ENCODE measurements at regions not wholly inside any gene's neighbourhood (a gene's known extent, or its start where the extent isn't known, plus 50 kb on each side); places are given as distances from the start of the nearest gene placed in this dataset.

GRCh38 chr13:68810660-68811059, 1297.0 kb upstream of the ATXN8OS start:
- H3K9me3 ChIP-seq (ENCODE audit: control insufficient read depth, low read length), result no peaks in the 10 kb centered on the region
- H3K27me3 ChIP-seq (ENCODE audit: control insufficient read depth, insufficient read depth, low read length, poor library complexity, severe bottlenecking), result no peaks in the 10 kb centered on the region
- H3K4me3 ChIP-seq (ENCODE audit: insufficient read depth, low read depth, low read length), result no peak overlapping the region
- no peaks in the 10 kb centered on the region for H3K4me1 ChIP-seq (ENCODE audit: control insufficient read depth, insufficient read depth, low read length)
- no peak overlapping the region for H3K27ac ChIP-seq (ENCODE audit: insufficient read depth, low read depth, low read length, poor library complexity, severe bottlenecking)
- no peaks in the 10 kb centered on the region for H3K36me3 ChIP-seq (ENCODE audit: control insufficient read depth, insufficient read depth, low read length)
- WGBS, 2 experiments, result no CpG with 5 or more reads among the region's 1 CpG

DNA sequence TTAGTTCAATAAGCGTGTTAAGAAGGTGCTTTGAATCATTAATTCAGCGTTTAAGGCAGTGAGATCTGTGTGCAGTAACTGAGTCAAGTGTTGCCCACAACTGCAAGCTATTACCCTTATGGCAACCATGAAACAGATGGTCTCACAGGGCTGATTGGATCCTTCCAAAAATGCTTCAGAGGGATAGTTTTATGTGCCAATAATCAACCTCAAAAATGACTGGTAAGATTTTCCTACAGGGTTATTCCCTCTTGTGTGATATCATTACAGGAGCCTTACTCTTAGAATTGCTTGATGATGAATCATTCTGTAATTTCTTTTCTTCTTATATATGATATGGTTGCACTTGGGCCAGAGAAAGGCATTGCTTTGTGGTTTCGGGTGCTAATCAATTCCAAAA, 1299.2 kb upstream of the ATXN8OS start:
- WGBS, 2 experiments, result 92% methylated on average over 2 to 3 of the region's 3 CpGs
- Histone ChIP-seq H3K36me3 (ENCODE audit: control insufficient read depth, insufficient read depth, low read length) (no peaks in the 10 kb centered on the region), H3K4me3 (ENCODE audit: insufficient read depth, low read depth, low read length) (no peak overlapping the region), H3K9me3 (ENCODE audit: control insufficient read depth, low read length) (no peaks in the 10 kb centered on the region), H3K4me1 (ENCODE audit: control insufficient read depth, insufficient read depth, low read length) (no peaks in the 10 kb centered on the region), H3K27me3 (ENCODE audit: control insufficient read depth, insufficient read depth, low read length, poor library complexity, severe bottlenecking) (no peaks in the 10 kb centered on the region), H3K27ac (ENCODE audit: insufficient read depth, low read depth, low read length, poor library complexity, severe bottlenecking) (no peak overlapping the region)

DNA sequence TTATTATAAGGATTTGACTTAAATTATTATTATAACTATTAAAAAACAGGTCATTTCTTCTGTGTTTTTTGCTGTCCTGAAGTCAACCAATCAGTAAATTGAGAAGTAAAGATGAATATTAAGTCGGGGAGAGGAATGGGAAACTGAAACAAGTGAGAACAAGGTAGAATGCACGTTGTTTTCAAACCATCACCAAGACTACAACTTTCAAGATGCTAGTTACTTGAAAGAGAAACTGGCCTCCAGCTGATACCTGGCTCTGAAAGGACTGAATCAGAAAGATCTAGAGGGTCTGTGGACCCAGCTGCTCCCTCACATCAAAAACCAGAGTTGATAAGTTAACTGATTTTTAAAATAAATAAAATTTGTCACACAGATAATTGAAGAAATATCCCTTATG, 1301.5 kb upstream of the ATXN8OS start:
- 76 to 94% methylated on average over 2 of the region's 2 CpGs for WGBS, 2 experiments
- Histone ChIP-seq H3K27ac (ENCODE audit: insufficient read depth, low read depth, low read length, poor library complexity, severe bottlenecking) (no peak overlapping the region), H3K9me3 (ENCODE audit: control insufficient read depth, low read length) (no peaks in the 10 kb centered on the region)

DNA sequence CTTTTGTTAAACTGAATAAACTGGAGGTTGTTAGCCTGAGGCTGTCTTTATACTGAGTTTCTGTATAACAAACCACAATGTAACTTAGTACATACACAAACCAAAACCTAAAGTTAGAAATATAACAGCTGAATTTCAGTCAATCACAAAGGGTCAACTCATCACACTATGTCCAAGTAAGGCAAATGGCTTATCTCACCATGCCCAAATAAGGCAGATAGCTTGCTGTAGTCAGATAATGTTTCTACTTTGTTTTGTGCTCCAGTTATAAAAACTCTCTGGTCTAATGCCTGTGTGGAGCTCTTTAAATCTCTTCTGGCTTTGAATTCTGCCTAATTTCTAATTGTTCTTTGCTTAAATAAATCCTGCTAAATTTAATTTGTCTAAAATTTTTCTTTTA, 1323.4 kb upstream of the ATXN8OS start:
- H3K36me3 ChIP-seq (ENCODE audit: control insufficient read depth, insufficient read depth, low read length), result no peaks in the 10 kb centered on the region
- no peak overlapping the region for H3K4me3 ChIP-seq (ENCODE audit: insufficient read depth, low read depth, low read length)
- H3K27ac ChIP-seq (ENCODE audit: insufficient read depth, low read depth, low read length, poor library complexity, severe bottlenecking), result no peak overlapping the region
- no peaks in the 10 kb centered on the region for H3K27me3 ChIP-seq (ENCODE audit: control insufficient read depth, insufficient read depth, low read length, poor library complexity, severe bottlenecking)
- H3K4me1 ChIP-seq (ENCODE audit: control insufficient read depth, insufficient read depth, low read length), result no peaks in the 10 kb centered on the region
- H3K9me3 ChIP-seq (ENCODE audit: control insufficient read depth, low read length), result peaks cover 5% of the 10 kb centered on the region

More for the DNA sequence above, 1301.5 kb upstream of the ATXN8OS start:
- Histone ChIP-seq H3K36me3 (ENCODE audit: control insufficient read depth, insufficient read depth, low read length) (no peaks in the 10 kb centered on the region), H3K4me3 (ENCODE audit: insufficient read depth, low read depth, low read length) (no peak overlapping the region), H3K27me3 (ENCODE audit: control insufficient read depth, insufficient read depth, low read length, poor library complexity, severe bottlenecking) (no peaks in the 10 kb centered on the region), H3K4me1 (ENCODE audit: control insufficient read depth, insufficient read depth, low read length) (no peaks in the 10 kb centered on the region)

GRCh38 chr13:68759617-68760016, 1348.0 kb upstream of the ATXN8OS start:
- no peak overlapping the region for H3K4me3 ChIP-seq (ENCODE audit: insufficient read depth, low read depth, low read length)
- WGBS, 2 experiments, result 86 to 100% methylated on average over 1 of the region's 2 CpGs
- no peaks in the 10 kb centered on the region for H3K9me3 ChIP-seq (ENCODE audit: control insufficient read depth, low read length)
- H3K27me3 ChIP-seq (ENCODE audit: control insufficient read depth, insufficient read depth, low read length, poor library complexity, severe bottlenecking), result no peaks in the 10 kb centered on the region
- no peak overlapping the region for H3K27ac ChIP-seq (ENCODE audit: insufficient read depth, low read depth, low read length, poor library complexity, severe bottlenecking)
- no peaks in the 10 kb centered on the region for H3K4me1 ChIP-seq (ENCODE audit: control insufficient read depth, insufficient read depth, low read length)
- no peaks in the 10 kb centered on the region for H3K36me3 ChIP-seq (ENCODE audit: control insufficient read depth, insufficient read depth, low read length)

GRCh38 chr13:68749796-68750195, 1357.8 kb upstream of the ATXN8OS start:
- Histone ChIP-seq H3K9me3 (ENCODE audit: control insufficient read depth, low read length) (no peaks in the 10 kb centered on the region), H3K4me1 (ENCODE audit: control insufficient read depth, insufficient read depth, low read length) (no peaks in the 10 kb centered on the region), H3K36me3 (ENCODE audit: control insufficient read depth, insufficient read depth, low read length) (no peaks in the 10 kb centered on the region), H3K27me3 (ENCODE audit: control insufficient read depth, insufficient read depth, low read length, poor library complexity, severe bottlenecking) (no peaks in the 10 kb centered on the region), H3K4me3 (ENCODE audit: insufficient read depth, low read depth, low read length) (no peak overlapping the region), H3K27ac (ENCODE audit: insufficient read depth, low read depth, low read length, poor library complexity, severe bottlenecking) (no peak overlapping the region)

DNA sequence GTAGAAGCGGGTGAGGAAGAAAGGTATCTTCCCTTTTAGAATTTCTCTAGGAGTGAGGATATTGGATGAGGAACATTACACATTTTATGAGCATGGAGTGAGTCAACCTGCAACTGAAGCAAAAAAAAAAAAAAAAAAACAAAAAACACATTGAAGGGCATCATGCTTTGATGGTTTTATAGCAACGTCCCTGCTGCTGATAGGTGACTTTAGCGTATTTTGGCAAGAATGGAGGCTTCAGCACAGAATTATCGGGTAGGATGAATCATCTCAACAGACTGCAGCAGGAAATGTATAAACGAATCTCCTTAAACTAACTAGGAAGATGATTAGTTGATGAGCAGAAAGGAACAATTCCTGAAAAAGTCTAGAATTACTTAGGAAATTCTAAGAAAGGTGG, 1359.6 kb upstream of the ATXN8OS start:
- 91 to 98% methylated on average over 5 of the region's 5 CpGs for WGBS, 2 experiments
- H3K4me3 ChIP-seq (ENCODE audit: insufficient read depth, low read depth, low read length), result no peak overlapping the region
- no peaks in the 10 kb centered on the region for H3K27me3 ChIP-seq (ENCODE audit: control insufficient read depth, insufficient read depth, low read length, poor library complexity, severe bottlenecking)
- no peak overlapping the region for H3K27ac ChIP-seq (ENCODE audit: insufficient read depth, low read depth, low read length, poor library complexity, severe bottlenecking)
- no peaks in the 10 kb centered on the region for H3K9me3 ChIP-seq (ENCODE audit: control insufficient read depth, low read length)
- no peaks in the 10 kb centered on the region for H3K36me3 ChIP-seq (ENCODE audit: control insufficient read depth, insufficient read depth, low read length)
- H3K4me1 ChIP-seq (ENCODE audit: control insufficient read depth, insufficient read depth, low read length), result no peaks in the 10 kb centered on the region

DNA sequence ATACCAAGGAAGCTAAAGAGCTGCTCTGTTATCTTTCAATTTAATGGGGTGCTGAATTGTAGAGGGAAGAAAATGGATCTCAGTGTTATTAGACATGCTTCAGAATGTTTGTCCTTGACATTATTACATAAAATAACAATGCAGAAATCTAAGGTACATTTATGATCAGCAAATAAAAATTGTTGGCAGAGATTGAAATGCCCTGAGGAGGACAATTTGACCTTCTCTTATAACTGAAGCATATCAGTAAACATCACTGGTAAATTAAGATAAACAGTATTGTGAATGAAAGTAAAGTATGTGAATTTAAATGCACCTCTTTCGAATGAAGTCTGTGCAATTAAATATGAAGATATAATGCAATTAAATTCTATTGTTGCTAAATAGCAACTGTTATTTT, 1362.1 kb upstream of the ATXN8OS start:
- Histone ChIP-seq H3K9me3 (ENCODE audit: control insufficient read depth, low read length) (no peaks in the 10 kb centered on the region), H3K27me3 (ENCODE audit: control insufficient read depth, insufficient read depth, low read length, poor library complexity, severe bottlenecking) (no peaks in the 10 kb centered on the region), H3K36me3 (ENCODE audit: control insufficient read depth, insufficient read depth, low read length) (no peaks in the 10 kb centered on the region), H3K4me1 (ENCODE audit: control insufficient read depth, insufficient read depth, low read length) (no peaks in the 10 kb centered on the region), H3K4me3 (ENCODE audit: insufficient read depth, low read depth, low read length) (no peak overlapping the region), H3K27ac (ENCODE audit: insufficient read depth, low read depth, low read length, poor library complexity, severe bottlenecking) (no peak overlapping the region)
- 82 to 100% methylated on average over 1 of the region's 1 CpG for WGBS, 2 experiments

- H3K4me3 ChIP-seq (ENCODE audit: insufficient read depth, low read depth, low read length), result no peak overlapping the region
- H3K4me1 ChIP-seq (ENCODE audit: control insufficient read depth, insufficient read depth, low read length), result no peaks in the 10 kb centered on the region
- WGBS, 2 experiments, result 88 to 100% methylated on average over 1 of the region's 2 CpGs
- H3K27me3 ChIP-seq (ENCODE audit: control insufficient read depth, insufficient read depth, low read length, poor library complexity, severe bottlenecking), result no peaks in the 10 kb centered on the region
- no peaks in the 10 kb centered on the region for H3K36me3 ChIP-seq (ENCODE audit: control insufficient read depth, insufficient read depth, low read length)
- no peak overlapping the region for H3K27ac ChIP-seq (ENCODE audit: insufficient read depth, low read depth, low read length, poor library complexity, severe bottlenecking)
- H3K9me3 ChIP-seq (ENCODE audit: control insufficient read depth, low read length), result no peaks in the 10 kb centered on the region
Measured at GRCh38 chr13:68736961-68737360, 1370.7 kb upstream of the ATXN8OS start.

GRCh38 chr13:68727798-68728197, 1379.8 kb upstream of the ATXN8OS start:
- no peaks in the 10 kb centered on the region for H3K9me3 ChIP-seq (ENCODE audit: control insufficient read depth, low read length)
- WGBS, 2 experiments, result 87 to 89% methylated on average over 4 of the region's 4 CpGs
- no peaks in the 10 kb centered on the region for H3K27me3 ChIP-seq (ENCODE audit: control insufficient read depth, insufficient read depth, low read length, poor library complexity, severe bottlenecking)
- H3K36me3 ChIP-seq (ENCODE audit: control insufficient read depth, insufficient read depth, low read length), result no peaks in the 10 kb centered on the region
- no peak overlapping the region for H3K4me3 ChIP-seq (ENCODE audit: insufficient read depth, low read depth, low read length)
- no peak overlapping the region for H3K27ac ChIP-seq (ENCODE audit: insufficient read depth, low read depth, low read length, poor library complexity, severe bottlenecking)
- no peaks in the 10 kb centered on the region for H3K4me1 ChIP-seq (ENCODE audit: control insufficient read depth, insufficient read depth, low read length)

DNA sequence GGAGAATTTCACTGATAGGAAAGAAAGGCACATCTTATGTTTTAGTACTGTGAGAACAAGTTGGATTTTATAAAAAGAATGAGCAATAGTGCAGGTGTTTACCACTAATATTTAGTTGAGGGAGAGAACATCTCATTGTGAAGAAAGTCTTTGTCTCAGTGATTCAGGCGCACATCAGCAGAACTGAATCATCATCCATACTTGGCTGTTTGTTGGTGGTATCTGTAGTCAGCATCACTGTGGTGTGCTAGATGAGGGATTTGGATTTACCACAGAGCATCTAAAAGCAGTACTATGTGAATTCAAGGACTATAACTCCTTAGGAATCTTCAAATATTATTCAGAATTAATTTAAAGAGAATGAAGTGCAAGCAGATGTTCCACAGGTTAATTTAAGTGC, 1380.5 kb upstream of the ATXN8OS start:
- Histone ChIP-seq H3K4me3 (ENCODE audit: insufficient read depth, low read depth, low read length) (no peak overlapping the region), H3K27me3 (ENCODE audit: control insufficient read depth, insufficient read depth, low read length, poor library complexity, severe bottlenecking) (no peaks in the 10 kb centered on the region), H3K27ac (ENCODE audit: insufficient read depth, low read depth, low read length, poor library complexity, severe bottlenecking) (no peak overlapping the region), H3K9me3 (ENCODE audit: control insufficient read depth, low read length) (no peaks in the 10 kb centered on the region), H3K4me1 (ENCODE audit: control insufficient read depth, insufficient read depth, low read length) (no peaks in the 10 kb centered on the region), H3K36me3 (ENCODE audit: control insufficient read depth, insufficient read depth, low read length) (no peaks in the 10 kb centered on the region)
- 92 to 100% methylated on average over 1 of the region's 1 CpG for WGBS, 2 experiments
